ENCODE measurements at regions not wholly inside any gene's neighbourhood (a gene's known extent, or its start where the extent isn't known, plus 50 kb on each side); places are given as distances from the start of the nearest gene placed in this dataset.

GRCh38 chr6:1526398-1527072, 83.2 kb upstream of the FOXC1 start:
- no peaks in the 10 kb centered on the region for H3K9me3 Mint-ChIP-seq
- DNase-seq (ENCODE audit: low spot score): no peak
- H3K36me3 Mint-ChIP-seq (ENCODE audit: low read depth): no peaks in the 10 kb centered on the region
- H3K4me3 Mint-ChIP-seq: no peak overlapping the region
- H3K27me3 Mint-ChIP-seq (ENCODE audit: insufficient read depth): peaks cover 6% of the 10 kb centered on the region
- H3K27ac Mint-ChIP-seq: no peak overlapping the region
- intact Hi-C loops (cut with micrococcal nuclease): loop anchor here (10.0 kb wide), 1 partner anchor 588 kb away; no protein-coding TSS in a partner anchor
- H3K4me1 Mint-ChIP-seq (ENCODE audit: low read depth): peaks cover 61% of the 10 kb centered on the region

GRCh38 chr6:1527073-1527457, 82.7 kb upstream of the FOXC1 start:
- no peaks in the 10 kb centered on the region for H3K36me3 Mint-ChIP-seq (ENCODE audit: low read depth)

GRCh38 chr6:1535295-1535694, 74.4 kb upstream of the FOXC1 start:
- peaks cover 15% of the 10 kb centered on the region for H3K4me1 Mint-ChIP-seq (ENCODE audit: low read depth)
- H3K9me3 Mint-ChIP-seq: no peaks in the 10 kb centered on the region
- no peaks in the 10 kb centered on the region for H3K36me3 Mint-ChIP-seq (ENCODE audit: low read depth)
- peak overlapping the region; percentile 53 for H3K4me3 Mint-ChIP-seq
- no peak for DNase-seq (ENCODE audit: low spot score)
- no peak overlapping the region for H3K27ac Mint-ChIP-seq
- intact Hi-C loops (cut with micrococcal nuclease): no loop called here
- H3K27me3 Mint-ChIP-seq (ENCODE audit: insufficient read depth): no peaks in the 10 kb centered on the region

More at GRCh38 chr6:1527073-1527457, 82.7 kb upstream of the FOXC1 start:
- Mint-ChIP-seq H3K27ac (no peak overlapping the region), H3K9me3 (no peaks in the 10 kb centered on the region), H3K4me3 (no peak overlapping the region), H3K27me3 (ENCODE audit: insufficient read depth) (peaks cover 6% of the 10 kb centered on the region), H3K4me1 (ENCODE audit: low read depth) (peaks cover 61% of the 10 kb centered on the region)
- intact Hi-C loops (cut with micrococcal nuclease): loop anchor here (10.0 kb wide), 1 partner anchor 588 kb away; no protein-coding TSS in a partner anchor
- peak; percentile 39 for DNase-seq (ENCODE audit: low spot score)

GRCh38 chr6:1536526-1537429, 72.9 kb upstream of the FOXC1 start:
- Mint-ChIP-seq H3K9me3 (no peaks in the 10 kb centered on the region), H3K27ac (peak overlapping the region; percentile 27), H3K4me1 (ENCODE audit: low read depth) (peaks cover 11% of the 10 kb centered on the region), H3K27me3 (ENCODE audit: insufficient read depth) (peaks cover 3% of the 10 kb centered on the region), H3K4me3 (no peak overlapping the region), H3K36me3 (ENCODE audit: low read depth) (peaks cover 5% of the 10 kb centered on the region)
- intact Hi-C loops (cut with micrococcal nuclease): no loop called here
- DNase-seq (ENCODE audit: low spot score): no peak

- intact Hi-C loops (cut with micrococcal nuclease): no loop called here
- DNase-seq (ENCODE audit: low spot score): no peak
- Mint-ChIP-seq H3K9me3 (no peaks in the 10 kb centered on the region), H3K27ac (no peak overlapping the region), H3K4me3 (no peak overlapping the region), H3K36me3 (ENCODE audit: low read depth) (peaks cover 5% of the 10 kb centered on the region), H3K4me1 (ENCODE audit: low read depth) (peaks cover 11% of the 10 kb centered on the region), H3K27me3 (ENCODE audit: insufficient read depth) (peaks cover 5% of the 10 kb centered on the region)
Observed at GRCh38 chr6:1538369-1538768, 71.3 kb upstream of the FOXC1 start.

- Mint-ChIP-seq H3K27ac (no peak overlapping the region), H3K27me3 (ENCODE audit: insufficient read depth) (peaks cover 7% of the 10 kb centered on the region), H3K4me1 (ENCODE audit: low read depth) (peaks cover 11% of the 10 kb centered on the region), H3K9me3 (peaks cover 3% of the 10 kb centered on the region), H3K36me3 (ENCODE audit: low read depth) (peaks cover 5% of the 10 kb centered on the region), H3K4me3 (no peak overlapping the region)
- intact Hi-C loops (cut with micrococcal nuclease): no loop called here
- no peak for DNase-seq (ENCODE audit: low spot score)
Observed at GRCh38 chr6:1538810-1539478, 70.8 kb upstream of the FOXC1 start.

GRCh38 chr6:1540864-1541521, 68.7 kb upstream of the FOXC1 start:
- peaks cover 11% of the 10 kb centered on the region for H3K9me3 Mint-ChIP-seq
- H3K27me3 Mint-ChIP-seq (ENCODE audit: insufficient read depth): peaks cover 7% of the 10 kb centered on the region
- H3K4me3 Mint-ChIP-seq: no peak overlapping the region
- H3K36me3 Mint-ChIP-seq (ENCODE audit: low read depth): peaks cover 9% of the 10 kb centered on the region
- DNase-seq (ENCODE audit: low spot score): no peak
- intact Hi-C loops (cut with micrococcal nuclease): no loop called here
- no peak overlapping the region for H3K27ac Mint-ChIP-seq
- peaks cover 11% of the 10 kb centered on the region for H3K4me1 Mint-ChIP-seq (ENCODE audit: low read depth)

- H3K36me3 Mint-ChIP-seq (ENCODE audit: low read depth): peaks cover 10% of the 10 kb centered on the region
- no peak overlapping the region for H3K27ac Mint-ChIP-seq
- peaks cover 7% of the 10 kb centered on the region for H3K27me3 Mint-ChIP-seq (ENCODE audit: insufficient read depth)
- H3K4me3 Mint-ChIP-seq: no peak overlapping the region
- no peaks in the 10 kb centered on the region for H3K4me1 Mint-ChIP-seq (ENCODE audit: low read depth)
- DNase-seq (ENCODE audit: low spot score): no peak
- intact Hi-C loops (cut with micrococcal nuclease): no loop called here
- peaks cover 12% of the 10 kb centered on the region for H3K9me3 Mint-ChIP-seq
Observed at GRCh38 chr6:1542335-1542734, 67.4 kb upstream of the FOXC1 start.

- no peak overlapping the region for H3K4me3 Mint-ChIP-seq
- H3K27ac Mint-ChIP-seq: no peak overlapping the region
- no peaks in the 10 kb centered on the region for H3K4me1 Mint-ChIP-seq (ENCODE audit: low read depth)
- peaks cover 10% of the 10 kb centered on the region for H3K36me3 Mint-ChIP-seq (ENCODE audit: low read depth)
- intact Hi-C loops (cut with micrococcal nuclease): no loop called here
- H3K27me3 Mint-ChIP-seq (ENCODE audit: insufficient read depth): peaks cover 7% of the 10 kb centered on the region
- DNase-seq (ENCODE audit: low spot score): no peak
- peaks cover 12% of the 10 kb centered on the region for H3K9me3 Mint-ChIP-seq
Observed at GRCh38 chr6:1542764-1543163, 67.0 kb upstream of the FOXC1 start.

GRCh38 chr6:1544000-1544399, 65.7 kb upstream of the FOXC1 start:
- H3K4me3 Mint-ChIP-seq: no peak overlapping the region
- no peaks in the 10 kb centered on the region for H3K4me1 Mint-ChIP-seq (ENCODE audit: low read depth)
- H3K27ac Mint-ChIP-seq: no peak overlapping the region
- peaks cover 10% of the 10 kb centered on the region for H3K36me3 Mint-ChIP-seq (ENCODE audit: low read depth)
- intact Hi-C loops (cut with micrococcal nuclease): no loop called here
- H3K9me3 Mint-ChIP-seq: peaks cover 12% of the 10 kb centered on the region
- DNase-seq (ENCODE audit: low spot score): no peak
- H3K27me3 Mint-ChIP-seq (ENCODE audit: insufficient read depth): peaks cover 7% of the 10 kb centered on the region

- H3K27ac Mint-ChIP-seq: no peak overlapping the region
Observed at GRCh38 chr6:1544603-1545002, 65.1 kb upstream of the FOXC1 start.

GRCh38 chr6:1545654-1546053, 64.1 kb upstream of the FOXC1 start:
- H3K27ac Mint-ChIP-seq: no peak overlapping the region
- peaks cover 12% of the 10 kb centered on the region for H3K27me3 Mint-ChIP-seq (ENCODE audit: insufficient read depth)
- intact Hi-C loops (cut with micrococcal nuclease): no loop called here
- no peak overlapping the region for H3K4me3 Mint-ChIP-seq
- no peaks in the 10 kb centered on the region for H3K4me1 Mint-ChIP-seq (ENCODE audit: low read depth)
- no peak for DNase-seq (ENCODE audit: low spot score)
- H3K9me3 Mint-ChIP-seq: peaks cover 12% of the 10 kb centered on the region
- H3K36me3 Mint-ChIP-seq (ENCODE audit: low read depth): peaks cover 9% of the 10 kb centered on the region

More at GRCh38 chr6:1544603-1545002, 65.1 kb upstream of the FOXC1 start:
- Mint-ChIP-seq H3K27me3 (ENCODE audit: insufficient read depth) (peaks cover 7% of the 10 kb centered on the region), H3K4me3 (no peak overlapping the region), H3K36me3 (ENCODE audit: low read depth) (peaks cover 10% of the 10 kb centered on the region), H3K9me3 (peaks cover 12% of the 10 kb centered on the region), H3K4me1 (ENCODE audit: low read depth) (no peaks in the 10 kb centered on the region)
- intact Hi-C loops (cut with micrococcal nuclease): no loop called here
- no peak for DNase-seq (ENCODE audit: low spot score)
